HG03521 (cell line): ENCODE measurements at regions not wholly inside any gene's neighbourhood (a gene's known extent, or its start where the extent isn't known, plus 50 kb on each side); places are given as distances from the start of the nearest gene placed in this dataset.

Source experiments
- ATAC-seq: cut with Tn5 transposase; IDR thresholded peaks from one replicate; pipeline ENCODE4 v1.9.1; 2021; ENCODE audit warnings: mild to moderate bottlenecking, moderate library complexity; ENCODE audit not compliant: unreplicated experiment

GRCh38 chr6:139625998-139626975 lies 251.8 kb upstream of the CITED2 start:
- no peak for ATAC-seq

- no peak for ATAC-seq
Observed at GRCh38 chr6:139625081-139625939, 250.9 kb upstream of the CITED2 start.

GRCh38 chr6:139623372-139623771 lies 248.9 kb upstream of the CITED2 start:
- no peak for ATAC-seq

- no peak for ATAC-seq
Observed at GRCh38 chr6:139613496-139613895, 239.0 kb upstream of the CITED2 start.

- no peak for ATAC-seq
Observed at GRCh38 chr6:139612135-139612465, 237.7 kb upstream of the CITED2 start.

GRCh38 chr6:139611327-139612134 lies 237.1 kb upstream of the CITED2 start:
- no peak for ATAC-seq

GRCh38 chr6:139608466-139609261 lies 234.2 kb upstream of the CITED2 start:
- no peak for ATAC-seq

- ATAC-seq, result no peak
Observed at GRCh38 chr6:139605350-139605749, 230.9 kb upstream of the CITED2 start.

GRCh38 chr6:139603581-139603980 lies 229.1 kb upstream of the CITED2 start:
- ATAC-seq, result no peak

GRCh38 chr6:139602577-139602976 lies 228.1 kb upstream of the CITED2 start:
- no peak for ATAC-seq

GRCh38 chr6:139600919-139601475 lies 226.5 kb upstream of the CITED2 start:
- peak; percentile 81 for ATAC-seq

- ATAC-seq, result no peak
Observed at GRCh38 chr6:139600343-139600742, 225.9 kb upstream of the CITED2 start.

GRCh38 chr6:139597771-139598755 lies 223.6 kb upstream of the CITED2 start:
- ATAC-seq, result no peak

GRCh38 chr6:139597087-139597763 lies 222.8 kb upstream of the CITED2 start:
- ATAC-seq, result no peak

GRCh38 chr6:139595183-139595582 lies 220.7 kb upstream of the CITED2 start:
- no peak for ATAC-seq

- ATAC-seq, result no peak
Observed at GRCh38 chr6:139594333-139594965, 220.0 kb upstream of the CITED2 start.

- no peak for ATAC-seq
Observed at GRCh38 chr6:139593081-139593480, 218.6 kb upstream of the CITED2 start.

- no peak for ATAC-seq
Observed at GRCh38 chr6:139592011-139592410, 217.6 kb upstream of the CITED2 start.
